Umbilical cord (tissue), 1 donor: ENCODE measurements at regions not wholly inside any gene's neighbourhood (a gene's known extent, or its start where the extent isn't known, plus 50 kb on each side); places are given as distances from the start of the nearest gene placed in this dataset.
"Not testable (repeated sequence)": the region's sequence is repeated elsewhere in the genome, so short reads cannot be mapped to it uniquely, and the experiment has no call there.

ENCODE experiments used
- DNase-seq: peaks from one replicate; pipeline ENCODE4 v3.0.0-alpha.2; 2015; ENCODE audit warnings: low spot score

DNA sequence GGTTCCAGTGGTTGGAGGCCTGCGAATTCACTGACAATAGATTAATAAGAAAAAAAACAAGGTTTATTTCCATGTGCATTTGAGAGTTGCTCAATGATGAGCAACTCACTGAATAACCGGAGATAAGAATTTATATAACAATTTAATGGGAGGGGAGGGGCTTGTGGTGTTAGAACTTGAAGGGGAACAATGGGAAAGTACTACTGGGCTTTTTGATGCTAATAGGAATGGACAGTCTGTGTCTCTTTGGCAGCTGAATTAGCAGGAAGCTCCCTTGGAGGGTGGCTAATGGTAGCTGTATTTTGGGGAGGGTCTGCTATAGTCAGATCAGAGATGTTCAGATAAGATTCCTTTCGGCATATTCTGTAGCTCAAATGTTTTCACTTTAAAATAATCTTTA, 62.4 kb upstream of the GMDS start:
- no peak for DNase-seq

DNA sequence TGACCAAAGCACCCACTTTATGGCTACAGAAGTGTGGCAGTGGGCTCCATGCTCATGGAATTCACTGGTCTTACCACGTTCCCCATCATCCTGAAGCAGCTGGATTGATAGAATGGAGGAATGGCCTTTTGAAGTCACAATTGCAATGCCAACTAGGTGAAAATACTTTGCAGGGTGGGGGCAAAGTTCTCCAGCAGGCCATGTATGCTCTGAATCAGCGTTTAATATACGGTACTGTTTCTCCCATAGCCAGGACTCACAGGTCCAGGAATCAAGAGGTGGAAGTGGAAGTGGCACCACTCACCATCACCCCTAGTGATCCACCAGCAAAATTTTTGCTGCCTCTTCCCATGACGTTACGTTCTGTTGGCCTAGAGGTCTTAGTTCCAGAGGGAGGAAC, 60.5 kb upstream of the GMDS start:
- DNase-seq, result no peak

DNA sequence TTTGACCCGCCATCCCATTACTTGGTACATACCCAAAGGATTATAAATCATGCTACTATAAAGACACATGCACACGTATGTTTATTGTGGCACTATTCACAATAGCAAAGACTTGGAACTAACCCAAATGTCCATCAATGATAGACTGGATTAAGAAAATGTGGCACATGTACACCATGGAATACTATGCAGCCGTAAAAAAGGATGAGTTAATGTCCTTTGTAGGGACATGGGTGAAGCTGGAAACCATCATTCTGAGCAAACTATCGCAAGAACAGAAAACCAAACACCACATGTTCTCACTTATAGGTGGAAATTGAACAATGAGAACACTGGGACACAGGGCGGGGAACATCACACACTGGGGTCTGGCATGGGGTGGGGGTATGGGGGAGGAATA, 57.1 kb upstream of the GMDS start:
- not testable (repeated sequence) for DNase-seq

DNA sequence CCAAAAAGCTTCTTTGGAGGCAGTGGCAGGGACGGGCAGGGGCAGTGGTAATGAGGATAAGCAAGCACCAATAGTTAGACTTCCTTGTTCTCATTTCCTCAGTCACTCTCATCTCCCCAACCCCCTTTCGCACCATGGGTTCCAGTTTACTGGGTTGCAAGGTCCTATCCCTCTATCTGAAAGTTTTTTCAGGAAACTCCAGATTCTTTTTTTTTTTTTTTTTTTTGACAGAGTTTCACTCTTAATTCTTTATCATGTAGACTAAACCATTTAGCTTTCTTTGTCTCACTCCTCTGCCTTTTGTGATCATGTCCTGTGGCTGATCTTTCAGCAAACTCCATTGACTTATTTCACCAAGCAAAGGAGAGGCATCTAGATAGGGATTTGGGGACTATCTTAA, 51.4 kb upstream of the GMDS start:
- no peak for DNase-seq
